Vagina (tissue), 2 donors: ENCODE measurements at regions not wholly inside any gene's neighbourhood (a gene's known extent, or its start where the extent isn't known, plus 50 kb on each side); places are given as distances from the start of the nearest gene placed in this dataset.

ENCODE experiments used
- POLR2A ChIP-seq, 2 donors: fragments of 450-650 bp; IDR thresholded peaks; one replicate each; pipeline ENCODE4 v1.6.1; 2017; ENCODE audit warnings: antibody characterized with exemption in 2 of 2, mild to moderate bottlenecking in 2 of 2, moderate library complexity in 2 of 2
- TF ChIP-seq, protein P1 (sequence below), 3 experiments: fragments of 450-650 bp in 2 of 3; fragments of 200-600 bp in 1 of 3; sonication (generic) in 1 of 3; IDR thresholded peaks; one replicate each; pipeline ENCODE4 v1.5.1; 2017 to 2019; ENCODE audit warnings: antibody characterized with exemption in 3 of 3, mild to moderate bottlenecking in 2 of 3, moderate library complexity in 2 of 3

DNA sequence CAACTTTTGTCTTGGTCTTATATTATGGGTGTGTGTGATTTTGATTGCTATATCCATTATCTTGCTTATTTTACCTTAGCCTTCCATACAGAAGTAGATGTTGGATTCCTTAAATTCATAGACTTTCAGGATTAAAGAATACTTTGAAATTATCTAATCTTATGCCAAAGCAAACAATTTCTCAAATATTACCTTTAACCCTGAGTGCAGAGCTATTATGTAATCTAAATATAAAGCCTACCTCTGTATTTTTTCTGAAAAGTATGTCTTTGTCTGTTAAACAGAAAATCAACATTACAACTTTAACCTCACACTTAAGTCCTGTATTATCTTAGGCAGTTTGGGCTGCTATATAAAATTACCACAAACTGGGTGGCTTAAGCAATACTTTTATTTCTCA lies 782.5 kb downstream of the STIM2 start:
- TF ChIP-seq POLR2A (IDR thresholded peaks at IDR 0.05) = no peak
- TF ChIP-seq, protein P1, sequence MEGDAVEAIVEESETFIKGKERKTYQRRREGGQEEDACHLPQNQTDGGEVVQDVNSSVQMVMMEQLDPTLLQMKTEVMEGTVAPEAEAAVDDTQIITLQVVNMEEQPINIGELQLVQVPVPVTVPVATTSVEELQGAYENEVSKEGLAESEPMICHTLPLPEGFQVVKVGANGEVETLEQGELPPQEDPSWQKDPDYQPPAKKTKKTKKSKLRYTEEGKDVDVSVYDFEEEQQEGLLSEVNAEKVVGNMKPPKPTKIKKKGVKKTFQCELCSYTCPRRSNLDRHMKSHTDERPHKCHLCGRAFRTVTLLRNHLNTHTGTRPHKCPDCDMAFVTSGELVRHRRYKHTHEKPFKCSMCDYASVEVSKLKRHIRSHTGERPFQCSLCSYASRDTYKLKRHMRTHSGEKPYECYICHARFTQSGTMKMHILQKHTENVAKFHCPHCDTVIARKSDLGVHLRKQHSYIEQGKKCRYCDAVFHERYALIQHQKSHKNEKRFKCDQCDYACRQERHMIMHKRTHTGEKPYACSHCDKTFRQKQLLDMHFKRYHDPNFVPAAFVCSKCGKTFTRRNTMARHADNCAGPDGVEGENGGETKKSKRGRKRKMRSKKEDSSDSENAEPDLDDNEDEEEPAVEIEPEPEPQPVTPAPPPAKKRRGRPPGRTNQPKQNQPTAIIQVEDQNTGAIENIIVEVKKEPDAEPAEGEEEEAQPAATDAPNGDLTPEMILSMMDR (IDR thresholded peaks at IDR 0.05) = no peak
